GM12878 (cell line): ENCODE measurements at regions not wholly inside any gene's neighbourhood (a gene's known extent, or its start where the extent isn't known, plus 50 kb on each side); places are given as distances from the start of the nearest gene placed in this dataset.
A peak's percentile ranks its signal among the peaks of the same experiment; 100 is the strongest.

Experiments used
- CEBPB ChIP-seq, 2 experiments: fragments of 150-350 bp in 1 of 2; IDR thresholded peaks; 2 replicates each; pipeline ENCODE4 v1.6.1; 2012 to 2014; ENCODE audit warnings: low read depth in 2 of 2, low read length in 2 of 2, borderline replicate concordance in 1 of 2, inconsistent platforms in 1 of 2
- CHD2 ChIP-seq: IDR thresholded peaks from 2 replicates; pipeline ENCODE4 v1.6.1; 2011; ENCODE audit warnings: low read depth, low read length, improper control_type of control experiment, borderline replicate concordance
- CUX1 ChIP-seq: IDR thresholded peaks from 2 replicates; pipeline ENCODE4 v1.6.1; 2012; ENCODE audit warnings: improper control_type of control experiment, low read depth, low read length; ENCODE audit not compliant: insufficient replicate concordance
- DPF2 ChIP-seq: fragments of 450-650 bp; IDR thresholded peaks from 2 replicates; pipeline ENCODE4 v1.6.1; 2017; ENCODE audit warnings: mild to moderate bottlenecking
- IRF3 ChIP-seq: fragments of 450-650 bp; IDR thresholded peaks from 2 replicates; pipeline ENCODE4 v1.6.1; 2014; ENCODE audit warnings: mild to moderate bottlenecking
- IRF4 ChIP-seq: IDR thresholded peaks from 2 replicates; pipeline ENCODE4 v1.6.1; 2011; ENCODE audit warnings: low read depth, low read length
- MLLT1 ChIP-seq: fragments of 450-650 bp; IDR thresholded peaks from 2 replicates; pipeline ENCODE4 v1.6.1; 2016; ENCODE audit warnings: mild to moderate bottlenecking
- MTA2 ChIP-seq: fragments of 450-650 bp; IDR thresholded peaks from 2 replicates; pipeline ENCODE4 v1.6.1; 2016; ENCODE audit warnings: low read depth, mild to moderate bottlenecking, moderate library complexity
- MTA3 ChIP-seq: IDR thresholded peaks from 2 replicates; pipeline ENCODE4 v1.6.1; 2012; ENCODE audit warnings: low read length, inconsistent platforms, borderline replicate concordance
- MXI1 ChIP-seq: fragments of 150-350 bp; IDR thresholded peaks from 2 replicates; pipeline ENCODE4 v1.6.1; 2011; ENCODE audit warnings: low read depth, mild to moderate bottlenecking, inconsistent platforms, low read length, improper control_type of control experiment
- MYB ChIP-seq: fragments of 150-350 bp; IDR thresholded peaks from 2 replicates; pipeline ENCODE4 v1.6.1; 2014; ENCODE audit warnings: mild to moderate bottlenecking, low read depth, low read length, borderline replicate concordance
- MYC ChIP-seq: IDR thresholded peaks from 2 replicates; pipeline ENCODE4 v1.6.1; 2011; ENCODE audit warnings: mild to moderate bottlenecking, low read length, moderate library complexity, inconsistent platforms; ENCODE audit not compliant: insufficient read depth, insufficient replicate concordance, insufficient read length, severe bottlenecking
- RAD51 ChIP-seq: fragments of 450-650 bp; IDR thresholded peaks from 2 replicates; pipeline ENCODE4 v1.6.1; 2016; ENCODE audit warnings: moderate library complexity, mild to moderate bottlenecking, inconsistent platforms
- SMAD1 ChIP-seq: fragments of 450-650 bp; IDR thresholded peaks from 2 replicates; pipeline ENCODE4 v1.6.1; 2018; ENCODE audit warnings: mild to moderate bottlenecking, low read depth; ENCODE audit not compliant: partially characterized antibody
- SREBF1 ChIP-seq: IDR thresholded peaks from 2 replicates; pipeline ENCODE4 v1.6.1; 2012; ENCODE audit warnings: mild to moderate bottlenecking, low read length
- TARDBP ChIP-seq: IDR thresholded peaks from 2 replicates; pipeline ENCODE4 v1.6.1; 2016; ENCODE audit warnings: borderline replicate concordance
- ZNF274 ChIP-seq: IDR thresholded peaks from one replicate; pipeline ENCODE4 v1.8.0; 2011; ENCODE audit not compliant: insufficient read length, insufficient read depth
- ZNF622 ChIP-seq: fragments of 450-650 bp; IDR thresholded peaks from 2 replicates; pipeline ENCODE4 v1.6.1; 2017; ENCODE audit warnings: mild to moderate bottlenecking, inconsistent platforms
- TF ChIP-seq, protein P1 (sequence below): IDR thresholded peaks from 2 replicates; pipeline ENCODE4 v1.6.1; 2011; ENCODE audit warnings: low read depth, low read length, improper control_type of control experiment, borderline replicate concordance

GRCh38 chr7:155198901-155199845 lies 98.5 kb upstream of the INSIG1 start (continued):
- TF ChIP-seq MYC (no peak), MLLT1 (no peak), MYB (no peak), MTA3 (no peak), RAD51 (no peak), SREBF1 (no peak), MXI1 (no peak), CUX1 (no peak), ZNF274 (no peak), IRF3 (no peak), CEBPB (IDR thresholded peaks at IDR 0.05; ENCODE audit: borderline replicate concordance in 1 of 2, low read depth in 2 of 2, low read length in 2 of 2) (no peak), DPF2 (no peak), CHD2 (no peak), IRF4 (peak; percentile 70; the same call in 1 of the 2 replicates), ZNF622 (no peak), SMAD1 (no peak), TARDBP (no peak), MTA2 (no peak)
- TF ChIP-seq, protein P1, sequence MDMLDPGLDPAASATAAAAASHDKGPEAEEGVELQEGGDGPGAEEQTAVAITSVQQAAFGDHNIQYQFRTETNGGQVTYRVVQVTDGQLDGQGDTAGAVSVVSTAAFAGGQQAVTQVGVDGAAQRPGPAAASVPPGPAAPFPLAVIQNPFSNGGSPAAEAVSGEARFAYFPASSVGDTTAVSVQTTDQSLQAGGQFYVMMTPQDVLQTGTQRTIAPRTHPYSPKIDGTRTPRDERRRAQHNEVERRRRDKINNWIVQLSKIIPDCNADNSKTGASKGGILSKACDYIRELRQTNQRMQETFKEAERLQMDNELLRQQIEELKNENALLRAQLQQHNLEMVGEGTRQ = no peak
